NOMO-1 (cell line): ENCODE measurements at regions not wholly inside any gene's neighbourhood (a gene's known extent, or its start where the extent isn't known, plus 50 kb on each side); places are given as distances from the start of the nearest gene placed in this dataset.

ENCODE experiments used
- DNase-seq, 2 experiments: peaks; one replicate each; lab custom pipeline; 2025; ENCODE audit not compliant: unreplicated experiment in 2 of 2; lab: John Stamatoyannopoulos, UW

DNA sequence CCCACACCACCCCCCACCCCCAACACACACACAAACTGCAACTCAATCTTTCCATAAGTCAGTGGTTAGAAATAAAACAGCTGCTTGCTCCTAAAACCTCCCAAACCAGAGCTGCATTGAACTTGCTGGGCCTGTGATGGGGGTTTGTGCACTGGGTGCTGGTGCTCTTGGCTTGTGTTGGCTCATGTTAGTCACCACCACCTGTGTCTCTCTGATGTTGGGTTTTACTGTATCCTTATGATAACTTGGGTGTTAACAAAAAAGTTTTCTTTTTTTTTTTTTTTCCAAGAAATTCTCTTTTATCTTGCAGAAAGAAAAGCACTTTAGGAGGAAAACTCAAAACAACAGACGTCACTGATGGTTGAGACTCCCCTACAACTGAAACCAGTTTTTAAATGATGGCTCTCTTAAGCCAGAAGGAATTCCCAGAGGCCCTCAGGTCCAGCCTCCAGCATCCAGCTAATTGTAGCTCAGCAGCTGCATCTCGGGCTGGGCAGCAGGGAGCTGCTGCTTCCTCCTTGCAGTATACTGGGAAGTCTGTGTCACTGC, 79.9 kb upstream of the DRD2 start:
- no peak for DNase-seq

DNA sequence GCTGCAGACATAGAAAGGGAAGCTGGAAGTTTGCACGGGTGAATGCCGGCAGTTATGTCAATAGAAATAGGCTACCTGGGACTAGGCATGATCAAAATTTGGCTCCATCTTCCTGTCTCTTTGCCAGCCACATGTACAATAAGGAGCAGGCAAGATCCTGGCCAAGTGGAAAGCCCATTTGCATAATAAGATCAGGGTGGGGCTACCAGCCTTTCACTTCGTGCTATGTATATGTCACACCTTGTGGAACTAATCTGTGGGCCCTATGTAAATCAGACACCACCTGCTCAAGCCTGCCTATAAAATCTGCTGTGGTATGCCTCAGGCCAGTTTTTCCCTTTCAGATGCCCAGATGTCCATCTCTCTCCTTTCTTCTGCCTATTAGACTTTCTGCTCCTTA, 79.3 kb upstream of the DRD2 start:
- no peak for DNase-seq

DNA sequence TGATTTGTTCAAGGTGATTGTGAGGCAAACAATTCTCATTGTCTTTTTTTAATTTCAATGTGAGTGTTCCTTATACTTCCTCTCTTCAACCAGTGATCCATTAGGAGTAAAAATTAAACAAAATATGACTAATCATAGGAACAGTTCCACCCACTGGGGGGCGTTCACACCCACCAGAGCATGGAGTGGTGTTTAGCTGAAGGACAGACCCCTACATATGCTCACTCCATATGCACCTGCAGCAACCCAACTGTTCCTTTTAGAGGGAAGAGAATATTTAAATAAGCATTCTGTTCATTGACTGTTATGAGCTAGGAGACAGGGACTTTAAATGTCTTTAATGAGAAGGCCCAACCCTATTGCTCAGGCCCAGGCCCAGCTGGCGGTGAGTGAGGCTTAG, 78.7 kb upstream of the DRD2 start:
- no peak for DNase-seq

DNA sequence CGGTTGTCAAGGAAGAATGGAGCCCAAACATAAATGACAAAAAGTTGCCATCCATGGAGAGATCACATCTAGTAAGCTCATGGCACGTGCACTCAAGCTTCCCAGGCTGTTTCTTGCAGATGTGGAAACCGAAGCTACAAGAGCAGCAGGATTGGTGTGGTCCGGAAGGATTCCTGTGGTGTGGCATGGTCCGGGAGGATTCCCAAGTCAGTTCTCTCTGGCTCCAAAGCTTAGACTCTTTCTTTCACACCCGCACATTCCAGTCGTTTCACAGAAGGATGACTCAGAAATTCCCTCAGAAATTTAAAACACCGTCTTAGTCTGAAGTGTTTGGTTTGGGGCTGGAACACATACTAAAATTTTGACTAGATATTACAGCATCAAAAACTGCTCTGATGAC, 78.0 kb upstream of the DRD2 start:
- DNase-seq, result no peak

DNA sequence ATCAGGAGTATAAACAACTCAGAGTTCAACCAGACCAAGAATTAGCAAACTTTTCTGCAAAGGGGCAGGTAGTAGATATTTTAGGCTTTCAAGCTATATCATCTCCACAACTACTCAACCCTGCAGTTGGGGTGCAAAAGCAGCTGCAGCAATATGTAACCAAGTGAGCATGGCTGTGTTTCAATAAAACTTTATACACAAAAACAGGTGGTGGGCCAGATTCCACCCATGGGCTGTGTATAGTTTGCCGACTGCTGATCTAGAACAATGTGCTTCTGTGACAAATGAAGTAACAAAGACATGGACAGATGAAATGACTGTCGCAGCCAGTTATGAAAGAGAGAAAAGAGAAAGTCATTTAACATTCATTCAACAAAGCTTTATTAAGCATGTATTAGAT, 77.1 kb upstream of the DRD2 start:
- no peak for DNase-seq

DNA sequence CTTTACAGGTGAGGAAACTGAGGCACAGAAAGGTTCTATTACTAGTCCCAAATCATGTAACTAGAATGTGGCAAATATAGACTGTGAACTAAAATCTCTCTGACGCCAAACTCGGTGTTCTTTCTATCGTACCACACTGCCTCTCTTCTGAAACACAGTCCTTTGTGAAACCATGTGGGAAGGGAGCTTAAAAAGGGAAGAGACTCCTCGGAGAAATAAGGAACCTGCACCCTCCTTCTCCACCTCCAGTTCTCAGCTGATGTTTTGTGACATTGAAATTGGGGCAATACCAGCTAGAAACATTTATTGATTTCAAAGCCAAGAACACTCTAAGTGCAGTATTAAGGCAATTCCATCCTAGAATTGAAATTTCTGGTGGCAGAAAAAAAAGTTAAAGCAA, 76.4 kb upstream of the DRD2 start:
- peak in 1 of 2 experiments; percentile 34 for DNase-seq

DNA sequence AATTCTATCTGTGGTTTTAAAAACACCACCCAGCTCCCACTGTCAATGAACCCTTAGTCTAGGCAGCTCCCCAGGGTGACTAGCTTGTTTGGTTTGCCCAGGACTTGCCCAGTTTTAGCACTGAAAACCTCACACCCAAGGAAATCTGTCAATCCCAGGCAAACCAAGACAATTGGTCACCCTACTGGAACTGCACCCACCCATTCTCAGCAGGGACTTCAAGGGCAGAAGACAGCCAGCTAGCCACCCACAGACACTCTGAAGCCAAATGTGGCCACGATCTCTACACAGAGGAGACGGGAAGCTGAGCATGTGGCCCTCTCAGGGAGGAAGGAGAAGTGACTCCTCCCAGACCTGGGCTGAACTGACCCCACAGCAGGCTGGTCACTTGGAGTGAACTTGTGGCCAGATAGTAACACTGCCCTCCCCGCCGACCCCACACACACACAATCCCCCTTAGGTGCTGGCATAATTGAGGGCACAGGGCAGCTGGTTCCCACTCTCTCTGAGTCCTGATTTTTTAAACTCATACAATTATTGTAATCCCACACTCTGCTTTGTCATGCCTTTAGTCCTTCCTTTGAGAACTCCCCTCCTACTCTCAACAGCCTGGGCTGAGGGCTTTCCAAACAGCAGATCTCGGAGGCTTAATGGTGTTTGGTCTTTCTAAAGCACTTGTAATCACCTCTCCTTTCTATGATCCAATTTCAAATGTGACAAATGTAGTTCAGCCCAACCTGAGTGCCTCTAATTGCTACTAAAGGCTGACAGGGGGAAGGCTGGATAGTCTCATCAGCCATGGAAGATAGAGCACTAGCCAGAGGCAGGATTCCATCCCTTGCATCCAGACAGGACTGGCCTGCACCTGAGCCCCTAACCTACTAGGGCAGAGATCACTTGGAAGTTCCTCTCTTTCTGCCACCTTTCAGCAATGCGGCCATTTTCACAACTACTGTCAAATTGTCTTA, 74.7 kb upstream of the DRD2 start:
- DNase-seq, result no peak

DNA sequence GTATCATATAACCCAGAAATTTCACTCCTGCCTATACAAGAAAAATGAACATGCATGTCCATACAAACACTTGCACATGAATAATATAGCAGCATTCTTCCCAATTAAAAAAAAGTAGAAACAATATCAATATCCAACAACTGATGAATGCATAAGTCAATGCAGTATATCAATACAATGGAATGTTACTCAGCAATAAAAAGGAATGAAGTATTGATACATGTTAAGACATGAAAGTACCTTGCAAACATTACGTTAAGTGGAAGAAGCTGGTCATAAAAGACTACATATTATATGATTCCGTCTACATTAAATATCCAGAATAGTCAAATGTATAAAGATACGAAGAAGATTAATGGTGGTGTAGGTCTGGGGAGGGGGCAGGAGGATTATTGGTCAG, 73.9 kb upstream of the DRD2 start:
- DNase-seq, result no peak

DNA sequence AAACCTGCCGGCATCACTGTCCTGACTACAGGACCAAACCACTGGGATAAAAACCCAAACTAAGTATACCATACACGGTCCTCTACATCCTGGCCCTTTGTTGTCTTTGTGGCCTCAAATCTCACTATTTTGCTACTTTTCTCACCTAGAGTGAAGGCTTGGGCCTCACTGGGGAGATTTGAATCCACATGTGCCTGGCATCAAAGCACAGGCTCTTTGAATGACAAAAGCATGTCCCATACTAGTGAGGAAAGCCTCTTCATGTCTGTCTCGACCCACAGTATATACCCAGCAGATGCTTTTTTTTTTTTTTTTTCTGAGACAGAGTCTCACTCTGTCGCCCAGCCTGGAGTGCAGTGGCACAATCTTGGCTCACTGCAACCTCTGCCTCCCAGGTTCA, 72.5 kb upstream of the DRD2 start:
- DNase-seq, result no peak

DNA sequence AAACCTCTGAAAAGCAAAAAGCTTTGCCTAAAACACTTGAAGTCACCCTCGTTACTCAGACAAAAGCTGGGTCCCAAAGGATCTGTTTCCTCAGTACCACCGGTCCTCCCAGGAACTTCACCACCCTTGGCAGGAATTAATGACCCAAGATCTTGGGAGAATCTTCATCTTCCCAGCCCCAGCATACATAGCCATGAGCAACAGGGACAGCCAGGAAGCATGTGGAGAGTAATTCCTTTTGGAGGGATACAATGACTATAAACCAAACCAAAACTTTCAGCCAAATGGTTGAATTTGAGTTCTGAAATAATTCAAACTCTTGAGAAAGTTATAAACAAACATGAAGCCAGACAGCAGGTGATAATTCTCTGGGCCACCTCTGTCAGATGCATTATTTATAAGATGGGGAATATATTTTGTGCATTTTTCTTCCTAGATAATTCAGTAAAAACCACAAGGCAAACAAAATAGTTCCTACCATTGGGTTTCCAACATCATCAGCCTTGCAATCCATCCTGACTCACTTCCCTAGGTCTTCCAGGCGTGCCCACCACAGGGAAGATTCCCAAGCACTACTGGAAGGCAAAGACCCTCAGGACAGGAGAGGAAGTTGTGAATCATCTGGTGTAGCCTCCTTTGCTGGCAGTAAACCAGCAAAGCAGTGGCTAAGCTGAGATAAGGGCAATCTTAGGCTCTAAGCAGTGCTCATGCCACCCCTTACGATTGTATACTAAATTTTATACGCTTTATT, 71.7 kb upstream of the DRD2 start:
- no peak for DNase-seq

DNA sequence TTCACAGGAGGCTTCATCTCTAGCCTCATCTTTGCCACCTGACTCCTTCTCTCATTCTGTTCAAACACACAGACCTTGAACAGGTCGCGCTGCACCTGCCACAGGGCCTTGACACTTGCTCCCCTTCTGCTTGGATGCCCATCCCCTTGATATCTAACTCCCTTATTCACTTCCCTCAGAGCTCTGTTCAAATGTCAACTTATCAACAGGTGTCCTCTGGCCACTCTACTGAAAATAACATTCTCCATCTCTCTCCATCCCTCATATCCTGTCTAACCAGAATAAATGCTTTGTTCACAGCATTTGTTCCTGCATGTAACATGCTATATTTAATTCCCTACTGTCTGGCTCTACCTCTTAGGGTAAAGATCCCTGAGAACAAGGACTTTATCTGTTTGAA, 67.2 kb upstream of the DRD2 start:
- no peak for DNase-seq

DNA sequence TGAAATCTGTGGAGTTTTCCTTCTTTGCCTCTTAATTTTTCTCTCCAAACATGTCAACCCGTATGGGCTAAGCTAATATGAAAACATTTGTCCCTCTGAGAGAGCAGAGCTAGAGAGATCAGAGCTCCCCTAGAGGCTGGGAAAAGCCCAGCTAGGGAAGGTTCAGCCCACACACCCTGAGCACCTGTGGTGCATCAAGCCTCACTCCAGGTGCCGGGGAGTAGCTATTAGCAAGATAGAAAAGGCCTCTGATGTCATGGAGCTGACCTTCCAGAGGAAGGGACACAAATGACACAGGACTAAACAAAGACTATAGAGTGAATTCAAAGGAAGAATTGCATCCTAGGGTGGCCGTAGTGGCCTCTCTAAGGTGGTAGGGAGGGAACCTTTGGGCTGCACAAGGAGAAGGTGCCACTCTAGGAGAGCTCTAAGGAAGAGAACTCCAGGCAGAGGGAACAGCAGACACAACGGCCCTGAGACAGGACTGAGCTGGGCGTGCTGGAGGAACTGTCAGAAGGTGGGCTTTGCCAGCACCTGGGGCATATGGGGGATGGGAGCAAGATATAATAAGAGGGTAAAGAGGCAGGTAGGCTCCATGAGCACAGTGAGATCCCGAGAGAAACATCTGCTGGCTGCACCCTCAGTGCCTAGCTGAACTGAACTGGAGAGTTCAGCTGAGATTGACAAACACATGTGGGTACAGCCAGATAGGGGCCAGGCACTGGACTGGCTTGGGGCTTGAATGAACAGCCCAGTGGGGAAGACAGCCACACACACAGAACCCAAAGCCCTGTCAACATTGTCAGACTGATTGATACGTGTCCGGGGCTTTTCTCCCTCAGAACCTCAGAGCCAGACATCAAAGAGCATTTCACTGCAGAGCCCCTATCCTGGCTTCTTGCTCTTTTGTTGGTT, 65.5 kb upstream of the DRD2 start:
- DNase-seq, result no peak

DNA sequence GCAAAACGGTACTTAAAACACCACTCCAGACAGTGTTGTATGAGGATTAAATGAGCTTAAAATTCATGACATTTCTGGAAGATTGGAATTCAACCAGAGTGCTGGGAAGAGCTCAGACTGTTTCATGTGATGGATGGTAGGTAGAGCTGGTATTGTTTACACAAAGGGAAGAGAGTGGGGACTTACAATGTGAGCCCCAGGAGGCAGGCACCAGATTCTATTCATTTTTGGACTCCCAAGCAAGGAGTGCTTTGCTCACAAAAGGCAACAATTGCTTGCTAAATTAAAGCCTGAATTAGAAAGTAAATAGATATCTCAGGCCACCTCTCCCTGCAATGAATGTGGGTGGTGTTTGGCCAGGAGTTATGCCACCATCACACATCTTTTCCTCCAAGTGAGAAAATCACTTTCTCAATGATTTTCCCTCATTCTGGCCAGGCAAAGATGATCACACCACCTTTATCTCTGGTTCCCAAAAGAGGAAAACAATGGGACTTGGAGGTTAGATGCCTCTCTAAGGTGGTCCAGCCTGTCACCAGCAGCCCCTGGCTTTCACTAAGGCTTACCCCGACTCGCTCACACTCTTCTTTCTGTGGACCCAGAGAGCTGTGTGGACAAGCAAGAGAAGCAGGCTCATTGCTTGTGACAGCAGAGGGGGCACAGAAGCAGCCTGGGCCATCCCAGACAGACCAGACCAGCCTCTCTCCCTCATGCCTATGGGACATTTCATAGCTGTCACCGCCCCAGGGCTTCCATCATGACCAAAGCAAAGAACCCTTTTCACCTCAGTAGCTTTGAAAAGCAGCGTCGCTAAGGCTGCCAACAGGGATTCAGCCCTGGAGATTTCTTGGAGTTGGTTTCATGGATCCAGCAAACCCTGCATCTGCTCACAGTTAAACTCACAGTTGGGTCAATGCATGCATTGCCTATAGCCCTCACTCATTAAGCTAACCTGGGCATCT, 63.5 kb upstream of the DRD2 start:
- DNase-seq, result no peak

DNA sequence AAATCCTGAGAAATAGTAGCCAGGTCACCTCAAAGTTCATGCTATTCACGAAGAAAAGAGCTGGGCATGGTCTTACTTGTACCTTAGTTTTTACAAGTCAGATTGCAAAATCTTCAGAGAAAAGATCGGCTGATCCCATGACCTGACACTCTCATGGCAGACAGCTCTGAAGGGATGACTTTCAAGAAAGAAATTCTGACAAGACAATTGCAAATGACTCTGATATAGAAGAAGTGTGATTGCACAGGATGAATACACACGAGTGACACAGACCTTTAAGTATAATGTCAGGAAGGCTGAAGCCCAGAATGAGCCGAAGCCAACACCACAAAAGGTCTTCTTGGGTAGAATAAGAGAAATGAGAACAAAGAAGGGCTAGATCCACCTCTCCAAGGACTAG, 59.4 kb upstream of the DRD2 start:
- DNase-seq, result no peak

DNA sequence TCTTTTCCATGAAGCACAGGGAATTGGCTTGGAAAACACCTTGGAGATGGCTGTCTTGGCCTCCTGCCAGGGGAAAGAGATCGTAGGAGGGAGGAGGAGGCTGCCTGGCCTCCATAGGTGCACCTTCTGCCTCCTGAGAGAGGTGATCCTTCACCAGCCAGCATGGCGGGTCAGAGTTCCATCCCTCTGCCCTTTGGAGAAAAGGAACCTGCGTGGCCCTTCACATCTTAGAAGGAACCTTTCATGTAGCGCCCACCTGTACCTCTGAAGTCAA, 58.2 kb upstream of the DRD2 start:
- no peak for DNase-seq

DNA sequence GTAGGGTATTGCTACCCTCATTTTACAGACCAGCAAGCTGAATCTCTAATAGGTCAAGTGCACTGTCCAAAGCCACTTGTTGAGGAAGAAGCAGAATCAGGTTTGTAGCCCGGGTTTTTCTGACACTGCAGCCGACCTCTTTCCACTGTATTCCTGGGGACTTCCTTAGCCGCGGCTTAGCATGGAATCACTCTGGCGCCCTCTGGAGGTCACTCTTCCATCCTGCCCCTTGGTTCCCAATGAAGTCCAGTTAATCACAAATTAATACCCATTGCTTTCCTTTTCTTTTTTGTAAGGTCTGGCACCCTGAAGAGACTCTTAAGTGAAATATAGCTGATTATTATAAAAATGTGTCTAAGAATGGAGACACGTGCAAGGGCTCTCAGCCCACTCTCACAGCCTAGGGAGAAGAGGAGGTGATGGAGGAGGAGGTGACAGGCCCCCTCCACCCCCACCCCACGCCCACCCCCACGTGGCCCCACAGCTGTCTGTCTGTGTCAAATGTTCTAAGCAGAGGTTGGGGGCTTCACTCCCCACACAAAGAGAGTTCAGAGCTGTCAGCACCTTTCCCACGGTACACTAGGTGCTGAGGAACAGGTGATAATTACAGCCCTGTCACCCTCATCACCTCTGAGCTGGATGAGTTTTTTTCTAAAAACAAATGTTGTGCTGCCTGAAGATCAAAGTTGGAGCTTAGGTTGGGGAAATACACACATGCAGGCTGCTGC, 57.7 kb upstream of the DRD2 start:
- peak; percentile 24 to 32 for DNase-seq

DNA sequence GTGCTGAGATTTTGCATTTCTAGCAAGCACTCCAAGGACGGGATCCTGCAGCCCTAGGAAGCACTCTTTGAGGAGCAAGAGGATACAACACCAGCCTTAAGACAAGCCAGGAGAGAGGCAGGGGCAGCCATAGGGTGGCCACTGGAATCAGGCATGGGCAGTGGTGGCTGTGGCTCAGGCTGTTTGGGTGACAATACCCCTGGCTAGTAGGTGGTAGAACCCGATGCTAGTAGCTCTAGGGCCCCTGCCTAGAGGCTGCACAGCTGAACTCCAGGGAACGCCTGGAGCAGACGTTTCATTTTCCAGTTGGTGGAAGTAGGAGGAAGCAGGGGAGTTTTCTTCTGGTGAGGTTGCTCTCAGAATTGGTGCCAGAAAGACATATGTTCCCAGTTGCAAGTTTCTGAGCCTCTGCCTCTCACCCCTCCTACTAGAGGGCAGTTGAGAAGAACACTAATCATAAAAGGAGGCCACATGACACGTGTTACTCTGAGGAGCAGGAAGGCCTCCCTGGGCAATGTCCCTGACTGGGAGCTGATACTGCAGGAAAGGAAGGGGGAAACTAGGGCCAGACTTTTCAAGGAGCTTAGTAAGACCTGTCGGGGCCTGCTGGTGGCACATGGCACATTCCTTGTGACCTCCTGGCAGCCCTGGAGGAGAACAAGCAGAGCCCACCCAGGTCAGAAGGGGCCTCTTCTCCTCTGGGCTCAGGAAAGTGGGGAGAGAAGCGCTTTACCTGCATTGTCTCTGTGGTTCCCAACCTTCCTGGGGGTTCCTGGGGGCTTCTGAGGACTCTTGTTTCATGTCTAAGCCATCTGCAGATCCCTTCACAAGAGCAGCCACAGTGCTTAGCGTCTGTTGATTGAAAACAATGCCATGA, 56.6 kb upstream of the DRD2 start:
- no peak for DNase-seq

DNA sequence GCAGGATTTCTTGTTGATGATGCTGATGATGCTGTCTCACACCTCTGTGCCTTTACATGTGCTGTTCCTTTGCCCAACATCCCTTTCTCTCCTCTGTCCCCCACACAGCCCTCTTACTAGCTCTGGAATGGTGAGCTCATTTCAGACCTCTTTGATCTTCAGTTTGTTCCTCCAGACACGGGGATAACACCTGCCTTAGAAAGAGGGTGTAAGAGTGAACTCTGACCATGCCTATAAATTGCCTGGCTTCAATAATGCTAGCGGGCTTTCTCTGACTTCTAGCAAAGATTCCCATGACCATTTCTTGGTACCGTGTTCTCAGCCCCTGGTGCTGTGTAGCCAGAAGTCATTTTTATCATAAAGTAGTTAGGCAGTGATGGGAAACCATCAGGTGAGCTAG, 55.9 kb upstream of the DRD2 start:
- no peak for DNase-seq
